ENCODE measurements at regions not wholly inside any gene's neighbourhood (a gene's known extent, or its start where the extent isn't known, plus 50 kb on each side); places are given as distances from the start of the nearest gene placed in this dataset.

DNA sequence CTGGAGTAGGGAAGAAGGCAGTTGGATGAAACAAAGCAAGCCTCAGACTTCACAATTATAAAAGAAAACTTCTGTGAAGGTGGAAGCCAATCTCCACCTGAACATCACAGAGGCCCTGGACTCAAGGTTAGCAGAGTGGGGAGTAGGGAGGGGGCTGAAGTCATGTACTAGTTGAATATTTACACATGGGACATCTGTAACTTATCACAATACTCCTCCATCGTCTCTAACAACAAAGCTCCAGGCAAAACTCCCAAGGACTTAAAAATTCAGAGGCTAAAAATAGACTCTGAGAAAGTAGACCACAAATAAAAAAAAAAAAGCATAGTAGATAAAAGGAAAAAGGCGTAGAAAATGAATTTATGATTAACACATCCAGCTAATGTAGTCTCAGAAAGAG, 326.3 kb upstream of the PKN2 start:
- H3K36me3 Mint-ChIP-seq, result no peaks in the 10 kb centered on the region
- H3K9me3 ChIP-seq (ENCODE audit: low read length), result no peaks in the 10 kb centered on the region
- no peak for DNase-seq
- no peaks in the 10 kb centered on the region for H3K27me3 Mint-ChIP-seq
- POLR2A ChIA-PET, result no interaction called here
- H3K4me1 ChIP-seq (ENCODE audit: insufficient read depth, low read length), result no peaks in the 10 kb centered on the region
- H3K4me1 Mint-ChIP-seq, result no peaks in the 10 kb centered on the region
- no peak overlapping the region for H3K4me3 Mint-ChIP-seq
- CTCF ChIA-PET, result no interaction called here
- H3K9me3 Mint-ChIP-seq, result no peaks in the 10 kb centered on the region
- H3K27ac ChIP-seq (ENCODE audit: low read depth, low read length), result no peak overlapping the region
- no peaks in the 10 kb centered on the region for H3K36me3 ChIP-seq (ENCODE audit: insufficient read depth, low read length)
- no peaks in the 10 kb centered on the region for H3K27me3 ChIP-seq (ENCODE audit: insufficient read depth, low read length, poor library complexity, severe bottlenecking)
- H3K27ac Mint-ChIP-seq, result no peak overlapping the region
- no peak overlapping the region for H3K4me3 ChIP-seq (ENCODE audit: low read length)

DNA sequence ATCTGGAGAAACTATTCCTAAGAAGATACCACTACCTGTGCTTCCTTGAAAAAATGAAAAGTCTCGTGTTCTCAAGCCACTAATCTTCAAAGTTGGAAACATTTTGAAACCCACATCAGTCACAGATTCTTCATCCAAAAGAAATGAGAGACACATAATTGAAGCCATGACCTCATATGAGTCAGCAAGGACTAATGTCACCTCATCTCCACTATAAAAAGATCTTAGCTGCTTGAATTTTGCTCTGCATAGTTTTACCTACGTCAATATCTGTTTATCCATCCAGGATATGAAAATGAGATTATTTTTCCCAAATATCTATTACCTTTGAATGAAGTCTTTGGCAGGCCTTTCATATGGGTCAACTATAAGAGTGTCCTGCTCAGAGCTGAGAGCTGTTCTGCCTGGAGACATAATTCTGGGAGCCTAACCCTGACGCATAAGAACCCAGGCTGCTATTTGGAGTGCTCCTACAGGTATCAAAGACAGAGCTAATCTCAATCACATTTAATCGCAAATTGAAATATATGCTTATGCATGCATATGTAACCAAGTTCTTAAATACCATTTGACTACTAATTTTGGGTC, 312.5 kb upstream of the PKN2 start:
- H3K27ac Mint-ChIP-seq, result no peak overlapping the region
- no peak overlapping the region for H3K4me3 ChIP-seq (ENCODE audit: low read length)
- CTCF ChIA-PET, result no interaction called here

DNA sequence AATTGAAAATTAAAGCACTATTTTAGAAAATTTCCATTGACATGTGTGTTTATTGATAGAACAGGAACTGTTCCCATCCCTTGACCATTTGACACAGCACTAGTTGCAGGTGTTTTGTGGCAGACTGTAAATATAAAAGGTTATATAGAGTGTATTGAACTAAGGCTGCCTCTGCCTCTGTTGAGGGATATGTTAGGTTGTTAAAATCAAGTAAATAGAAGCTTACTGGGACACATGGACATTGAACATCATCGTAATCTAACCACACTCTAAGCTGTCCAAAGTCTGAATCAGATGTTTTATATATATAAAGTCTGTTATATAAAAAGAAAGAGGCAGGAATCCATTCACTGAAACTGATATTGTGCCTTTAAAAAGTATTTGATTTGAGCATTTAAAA, 308.1 kb upstream of the PKN2 start:
- no peaks in the 10 kb centered on the region for H3K4me1 Mint-ChIP-seq
- Histone ChIP-seq H3K9me3 (ENCODE audit: low read length) (no peaks in the 10 kb centered on the region), H3K4me1 (ENCODE audit: insufficient read depth, low read length) (no peaks in the 10 kb centered on the region), H3K27me3 (ENCODE audit: insufficient read depth, low read length, poor library complexity, severe bottlenecking) (no peaks in the 10 kb centered on the region), H3K27ac (ENCODE audit: low read depth, low read length) (no peak overlapping the region), H3K36me3 (ENCODE audit: insufficient read depth, low read length) (no peaks in the 10 kb centered on the region), H3K4me3 (ENCODE audit: low read length) (no peak overlapping the region)
- H3K4me3 Mint-ChIP-seq, result no peak overlapping the region
- POLR2A ChIA-PET, result no interaction called here
- CTCF ChIA-PET, result no interaction called here
- peaks cover 0 to 3% (median 0%) of the 10 kb centered on the region in 5 donors for H3K9me3 Mint-ChIP-seq
- H3K27ac Mint-ChIP-seq, result no peak overlapping the region
- no peaks in the 10 kb centered on the region for H3K36me3 Mint-ChIP-seq
- H3K27me3 Mint-ChIP-seq, result no peaks in the 10 kb centered on the region
- no peak for DNase-seq

More for the DNA sequence above, 312.5 kb upstream of the PKN2 start:
- no peaks in the 10 kb centered on the region for H3K27me3 Mint-ChIP-seq
- Histone ChIP-seq H3K9me3 (ENCODE audit: low read length) (no peaks in the 10 kb centered on the region), H3K4me1 (ENCODE audit: insufficient read depth, low read length) (no peaks in the 10 kb centered on the region), H3K27ac (ENCODE audit: low read depth, low read length) (no peak overlapping the region), H3K27me3 (ENCODE audit: insufficient read depth, low read length, poor library complexity, severe bottlenecking) (no peaks in the 10 kb centered on the region), H3K36me3 (ENCODE audit: insufficient read depth, low read length) (no peaks in the 10 kb centered on the region)
- no peak for DNase-seq
- H3K9me3 Mint-ChIP-seq, result no peaks in the 10 kb centered on the region
- POLR2A ChIA-PET, result no interaction called here
- H3K4me3 Mint-ChIP-seq, result no peak overlapping the region
- no peaks in the 10 kb centered on the region for H3K4me1 Mint-ChIP-seq
- no peaks in the 10 kb centered on the region for H3K36me3 Mint-ChIP-seq

DNA sequence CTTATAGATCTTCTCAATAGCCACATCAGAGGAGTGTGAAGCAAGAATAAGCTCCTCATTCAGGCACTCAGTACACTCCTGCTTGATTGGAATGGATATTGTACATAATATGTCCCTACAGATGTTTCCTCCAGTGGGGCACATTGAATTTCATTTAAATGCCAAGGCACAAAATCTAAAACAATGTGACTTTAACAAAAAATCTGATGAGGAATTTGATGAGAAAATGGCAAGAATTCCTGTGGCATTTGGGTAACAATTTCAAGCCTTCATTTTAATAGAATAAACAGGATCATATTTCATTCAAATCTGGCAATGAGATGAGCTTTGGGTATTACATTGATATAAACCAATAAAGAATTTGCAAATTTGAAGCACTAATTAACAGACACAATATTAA, 307.7 kb upstream of the PKN2 start:
- no peaks in the 10 kb centered on the region for H3K27me3 ChIP-seq (ENCODE audit: insufficient read depth, low read length, poor library complexity, severe bottlenecking)
- CTCF ChIA-PET, result no interaction called here
- H3K4me1 Mint-ChIP-seq, result no peaks in the 10 kb centered on the region
- H3K4me1 ChIP-seq (ENCODE audit: insufficient read depth, low read length), result no peaks in the 10 kb centered on the region
- POLR2A ChIA-PET, result no interaction called here
- peaks cover 0 to 3% (median 0%) of the 10 kb centered on the region in 5 donors for H3K9me3 Mint-ChIP-seq
- no peaks in the 10 kb centered on the region for H3K9me3 ChIP-seq (ENCODE audit: low read length)
- no peaks in the 10 kb centered on the region for H3K27me3 Mint-ChIP-seq
- DNase-seq, result no peak
- no peak overlapping the region for H3K27ac Mint-ChIP-seq
- H3K36me3 Mint-ChIP-seq, result no peaks in the 10 kb centered on the region
- H3K4me3 Mint-ChIP-seq, result no peak overlapping the region
- no peaks in the 10 kb centered on the region for H3K36me3 ChIP-seq (ENCODE audit: insufficient read depth, low read length)
- H3K4me3 ChIP-seq (ENCODE audit: low read length), result no peak overlapping the region
- no peak overlapping the region for H3K27ac ChIP-seq (ENCODE audit: low read depth, low read length)

DNA sequence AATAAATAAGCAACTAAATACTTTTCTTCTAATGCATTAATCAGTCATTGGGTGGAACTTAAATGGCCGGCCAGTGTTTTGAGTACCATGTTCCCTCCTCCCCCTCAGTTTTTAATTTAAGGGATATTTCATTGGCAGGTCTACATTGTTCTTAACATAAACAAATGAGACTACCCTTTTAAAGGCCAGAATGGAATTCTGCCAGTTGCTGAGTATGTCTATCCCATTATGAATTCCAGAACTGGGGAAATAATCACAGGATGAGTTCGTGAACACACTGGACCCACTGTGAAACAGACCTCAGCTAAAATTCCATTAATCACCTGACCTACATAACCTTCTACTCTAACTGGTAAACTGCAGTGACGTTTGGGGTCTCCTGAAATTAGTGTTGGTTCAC, 305.5 kb upstream of the PKN2 start:
- Histone ChIP-seq H3K27me3 (ENCODE audit: insufficient read depth, low read length, poor library complexity, severe bottlenecking) (no peaks in the 10 kb centered on the region), H3K27ac (ENCODE audit: low read depth, low read length) (no peak overlapping the region), H3K9me3 (ENCODE audit: low read length) (no peaks in the 10 kb centered on the region), H3K4me1 (ENCODE audit: insufficient read depth, low read length) (no peaks in the 10 kb centered on the region), H3K36me3 (ENCODE audit: insufficient read depth, low read length) (no peaks in the 10 kb centered on the region), H3K4me3 (ENCODE audit: low read length) (no peak overlapping the region)
- Mint-ChIP-seq H3K4me3 (no peak overlapping the region), H3K9me3 (peaks cover 0 to 3% (median 0%) of the 10 kb centered on the region in 5 donors), H3K27ac (no peak overlapping the region), H3K27me3 (no peaks in the 10 kb centered on the region), H3K4me1 (no peaks in the 10 kb centered on the region), H3K36me3 (no peaks in the 10 kb centered on the region)
- no peak for DNase-seq
- ChIA-PET CTCF (no interaction called here), POLR2A (no interaction called here)

DNA sequence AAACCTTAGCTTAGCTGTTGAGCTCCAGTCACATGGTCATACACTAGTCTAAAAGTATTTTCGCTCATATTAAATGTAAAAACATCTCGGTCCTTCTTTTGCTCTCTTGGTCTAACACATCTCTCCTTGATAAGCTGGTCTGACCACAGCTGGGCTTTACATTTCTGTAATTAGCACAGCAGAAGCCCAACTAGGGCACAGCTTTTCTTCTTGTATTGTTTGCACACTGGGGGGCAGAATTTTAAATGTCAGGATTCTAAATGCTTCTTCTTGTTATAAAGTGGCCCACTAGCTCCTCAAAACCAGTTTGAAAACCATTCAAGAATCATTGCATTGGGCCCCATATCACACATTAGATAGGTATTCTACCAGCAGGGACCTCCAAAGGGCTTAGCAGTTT, 289.1 kb upstream of the PKN2 start:
- DNase-seq, result no peak

DNA sequence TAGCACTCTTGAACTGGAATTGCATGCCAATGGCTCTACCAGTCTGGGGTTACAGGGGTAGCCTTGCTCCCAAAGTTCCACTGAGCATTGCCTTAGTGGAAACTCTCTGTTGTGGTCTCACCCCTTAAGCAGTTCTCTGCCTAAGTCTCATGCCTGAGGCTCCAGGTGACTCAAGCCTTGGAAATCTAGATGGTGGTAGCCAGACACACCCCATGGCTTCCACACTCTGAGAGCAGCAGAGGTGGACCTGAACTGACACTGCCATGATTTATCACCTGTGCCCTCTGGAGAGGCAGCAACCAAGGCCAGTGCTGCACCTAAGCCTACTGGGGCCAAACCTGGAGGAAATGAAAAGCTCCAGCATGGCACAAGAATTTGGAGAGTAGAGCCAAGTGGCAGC, 285.7 kb upstream of the PKN2 start:
- ChIA-PET CTCF (no interaction called here), POLR2A (no interaction called here)
- no peak overlapping the region for H3K4me3 ChIP-seq (ENCODE audit: low read length)
- Mint-ChIP-seq H3K4me1 (no peaks in the 10 kb centered on the region), H3K27me3 (no peaks in the 10 kb centered on the region), H3K27ac (no peak overlapping the region), H3K4me3 (no peak overlapping the region), H3K9me3 (peaks cover 0 to 17% (median 0%) of the 10 kb centered on the region in 5 donors), H3K36me3 (no peaks in the 10 kb centered on the region)
- H3K36me3 ChIP-seq (ENCODE audit: insufficient read depth, low read length), result no peaks in the 10 kb centered on the region
- no peak for DNase-seq
- H3K27ac ChIP-seq (ENCODE audit: low read depth, low read length), result no peak overlapping the region
- no peaks in the 10 kb centered on the region for H3K27me3 ChIP-seq (ENCODE audit: insufficient read depth, low read length, poor library complexity, severe bottlenecking)
- no peaks in the 10 kb centered on the region for H3K9me3 ChIP-seq (ENCODE audit: low read length)
- H3K4me1 ChIP-seq (ENCODE audit: insufficient read depth, low read length), result no peaks in the 10 kb centered on the region

More for the DNA sequence above, 289.1 kb upstream of the PKN2 start:
- no peaks in the 10 kb centered on the region for H3K9me3 ChIP-seq (ENCODE audit: low read length)
- CTCF ChIA-PET, result no interaction called here
- no peaks in the 10 kb centered on the region for H3K27me3 Mint-ChIP-seq
- H3K4me3 ChIP-seq (ENCODE audit: low read length), result no peak overlapping the region
- H3K27me3 ChIP-seq (ENCODE audit: insufficient read depth, low read length, poor library complexity, severe bottlenecking), result no peaks in the 10 kb centered on the region
- H3K36me3 Mint-ChIP-seq, result no peaks in the 10 kb centered on the region
- H3K4me1 Mint-ChIP-seq, result no peaks in the 10 kb centered on the region
- H3K4me3 Mint-ChIP-seq, result no peak overlapping the region
- H3K9me3 Mint-ChIP-seq, result peaks cover 0 to 17% (median 0%) of the 10 kb centered on the region in 5 donors
- H3K27ac Mint-ChIP-seq, result no peak overlapping the region
- H3K4me1 ChIP-seq (ENCODE audit: insufficient read depth, low read length), result no peaks in the 10 kb centered on the region
- no peaks in the 10 kb centered on the region for H3K36me3 ChIP-seq (ENCODE audit: insufficient read depth, low read length)
- POLR2A ChIA-PET, result no interaction called here
- H3K27ac ChIP-seq (ENCODE audit: low read depth, low read length), result no peak overlapping the region

DNA sequence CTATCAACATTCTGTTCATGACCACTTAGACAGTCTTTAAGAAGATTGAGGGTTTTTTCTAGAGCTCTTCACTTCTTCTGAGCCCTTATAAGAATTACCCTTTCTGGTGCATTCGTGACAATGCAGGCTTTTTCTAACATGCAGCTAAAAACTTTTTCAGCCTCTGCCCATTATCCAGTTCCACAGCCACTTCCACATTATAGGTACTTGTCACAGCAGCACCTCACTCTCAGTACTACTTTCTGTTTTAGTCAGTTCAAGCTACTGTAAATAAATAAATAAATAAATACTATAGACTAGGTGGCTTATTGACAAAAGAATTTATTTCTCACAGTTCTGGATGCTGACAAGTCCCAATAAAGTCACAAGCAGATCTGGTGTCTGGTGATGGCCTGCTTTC, 284.4 kb upstream of the PKN2 start:
- no peaks in the 10 kb centered on the region for H3K9me3 ChIP-seq (ENCODE audit: low read length)
- H3K4me3 Mint-ChIP-seq, result no peak overlapping the region
- no peaks in the 10 kb centered on the region for H3K4me1 Mint-ChIP-seq
- no peaks in the 10 kb centered on the region for H3K4me1 ChIP-seq (ENCODE audit: insufficient read depth, low read length)
- ChIA-PET POLR2A (no interaction called here), CTCF (no interaction called here)
- no peak overlapping the region for H3K27ac ChIP-seq (ENCODE audit: low read depth, low read length)
- DNase-seq, result no peak
- peaks cover 0 to 17% (median 0%) of the 10 kb centered on the region in 5 donors for H3K9me3 Mint-ChIP-seq
- no peaks in the 10 kb centered on the region for H3K36me3 Mint-ChIP-seq
- H3K36me3 ChIP-seq (ENCODE audit: insufficient read depth, low read length), result no peaks in the 10 kb centered on the region
- H3K27me3 Mint-ChIP-seq, result no peaks in the 10 kb centered on the region
- no peaks in the 10 kb centered on the region for H3K27me3 ChIP-seq (ENCODE audit: insufficient read depth, low read length, poor library complexity, severe bottlenecking)
- H3K4me3 ChIP-seq (ENCODE audit: low read length), result no peak overlapping the region
- H3K27ac Mint-ChIP-seq, result no peak overlapping the region

DNA sequence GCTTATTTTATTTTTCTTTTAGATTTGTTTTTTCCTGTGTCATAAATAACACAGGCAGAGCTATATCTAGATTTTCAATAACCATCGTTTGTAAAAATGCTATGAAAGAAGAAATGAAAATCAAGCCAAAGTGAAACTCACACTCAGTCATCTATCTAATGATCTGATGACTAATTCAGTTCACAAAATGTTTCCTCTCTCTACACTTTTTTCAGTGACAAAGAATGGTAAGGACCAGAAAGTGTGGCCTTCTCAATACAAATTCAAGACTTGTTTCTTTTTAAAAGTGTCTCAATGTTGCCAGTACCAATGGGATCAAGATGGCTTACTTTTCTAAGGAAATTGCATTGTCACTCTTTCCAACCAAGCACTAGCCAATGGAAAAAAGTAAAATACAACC, 282.8 kb upstream of the PKN2 start:
- Mint-ChIP-seq H3K36me3 (no peaks in the 10 kb centered on the region), H3K4me1 (no peaks in the 10 kb centered on the region), H3K27me3 (no peaks in the 10 kb centered on the region), H3K27ac (no peak overlapping the region), H3K4me3 (no peak overlapping the region), H3K9me3 (peaks cover 0 to 18% (median 0%) of the 10 kb centered on the region in 5 donors)
- Histone ChIP-seq H3K27ac (ENCODE audit: low read depth, low read length) (no peak overlapping the region), H3K4me3 (ENCODE audit: low read length) (no peak overlapping the region), H3K27me3 (ENCODE audit: insufficient read depth, low read length, poor library complexity, severe bottlenecking) (no peaks in the 10 kb centered on the region), H3K4me1 (ENCODE audit: insufficient read depth, low read length) (no peaks in the 10 kb centered on the region), H3K9me3 (ENCODE audit: low read length) (no peaks in the 10 kb centered on the region), H3K36me3 (ENCODE audit: insufficient read depth, low read length) (no peaks in the 10 kb centered on the region)
- ChIA-PET POLR2A (no interaction called here), CTCF (no interaction called here)
- DNase-seq, result no peak

All from CD8-positive, alpha-beta memory T cell (primary cell).